ENCODE measurements at regions not wholly inside any gene's neighbourhood (a gene's known extent, or its start where the extent isn't known, plus 50 kb on each side); places are given as distances from the start of the nearest gene placed in this dataset.

- TF ChIP-seq POLR2A (IDR thresholded peaks at IDR 0.05) (no peak), CTCF (IDR thresholded peaks at IDR 0.05) (no peak)
These were observed 514.2 kb upstream of the TMEM132C start for GRCh38 chr12:127752802-127753201.

Measured in adrenal gland (tissue), 5 donors.